ENCODE measurements at regions not wholly inside any gene's neighbourhood (a gene's known extent, or its start where the extent isn't known, plus 50 kb on each side); places are given as distances from the start of the nearest gene placed in this dataset.

DNA sequence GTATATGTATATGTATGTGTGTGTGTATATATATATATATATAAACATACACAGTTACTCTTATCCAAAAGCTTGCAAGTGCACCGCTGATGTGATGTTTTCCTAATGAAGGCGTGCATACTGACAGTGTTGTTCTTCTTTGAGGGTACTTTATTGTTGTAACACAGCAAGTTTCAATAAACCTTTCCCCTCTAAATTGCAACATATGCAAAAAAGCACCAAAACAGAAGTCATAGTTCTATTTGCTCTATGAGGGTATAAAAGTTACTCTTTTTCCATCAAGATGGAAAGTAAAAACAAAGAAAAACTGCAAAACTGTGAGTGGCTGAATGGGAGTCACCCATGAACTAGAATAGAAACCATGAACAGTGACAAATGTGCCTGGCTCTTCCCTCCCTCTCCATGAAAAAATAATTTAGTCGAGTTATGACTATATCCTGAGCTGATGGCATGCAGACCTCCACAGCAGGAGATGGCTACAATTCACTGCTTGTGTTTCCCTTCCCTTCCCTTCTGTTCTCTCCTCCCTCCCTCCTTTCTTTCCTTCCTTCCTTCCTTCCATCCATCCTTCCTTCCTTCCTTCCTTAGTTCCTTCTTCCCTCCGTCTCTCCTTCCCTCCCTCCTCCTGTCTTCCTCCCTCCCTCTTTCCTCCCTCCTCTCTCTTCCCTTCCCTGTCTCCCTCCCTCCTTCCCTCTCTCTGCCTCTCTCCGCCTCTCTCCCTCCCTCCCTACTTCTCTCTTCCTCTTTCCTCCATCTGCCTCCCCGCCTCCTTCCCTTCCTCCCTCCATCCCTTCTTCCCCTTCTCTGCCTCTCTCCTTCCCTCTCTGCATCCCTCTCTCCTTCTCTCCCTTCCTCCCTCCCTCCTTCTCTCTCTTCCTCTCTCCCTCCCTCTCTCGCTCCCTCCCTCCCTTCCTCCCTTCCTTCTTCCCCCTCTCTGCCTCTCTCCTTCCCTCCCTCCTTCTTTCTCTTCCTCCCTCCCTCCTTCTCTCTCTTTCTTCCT, 220.7 kb upstream of the POU3F1 start:
- TF ChIP-seq CTCF (IDR thresholded peaks at IDR 0.05) = no peak
- no peak for TF ChIP-seq POLR2AphosphoS5 (IDR thresholded peaks at IDR 0.05; ENCODE audit: insufficient read depth in 1 of 2, low read depth in 1 of 2)
- TF ChIP-seq POLR2A (IDR thresholded peaks at IDR 0.05) = no peak

Data from vagina (tissue), 2 donors.